ENCODE measurements at regions not wholly inside any gene's neighbourhood (a gene's known extent, or its start where the extent isn't known, plus 50 kb on each side); places are given as distances from the start of the nearest gene placed in this dataset.

GRCh38 chr18:40937386-40937785 is 1017.6 kb upstream of the PIK3C3 start:
- H3K27me3 ChIP-seq (ENCODE audit: control insufficient read depth in 2 of 2, insufficient read depth in 2 of 2, low read length in 2 of 2) = no peaks in the 10 kb centered on the region
- H3K79me2 ChIP-seq (ENCODE audit: control insufficient read depth, insufficient read depth, low read length) = no peaks in the 10 kb centered on the region
- no peaks in the 10 kb centered on the region for H3K9me1 ChIP-seq (replicated peaks; ENCODE audit: control insufficient read depth, extremely low read depth, insufficient read depth, low read length)
- POLR2A ChIA-PET = no interaction called here
- H3K9me3 ChIP-seq (replicated peaks; ENCODE audit: control insufficient read depth, insufficient read depth, low read length) = no peaks in the 10 kb centered on the region
- no peaks in the 10 kb centered on the region for H3K4me1 ChIP-seq (ENCODE audit: control insufficient read depth, extremely low read depth, insufficient read depth, low read length)
- no peak overlapping the region for H3K4me2 ChIP-seq (ENCODE audit: insufficient read depth, low read length)
- H2AFZ ChIP-seq (ENCODE audit: low read depth, low read length) = no peak overlapping the region
- dilution Hi-C loops (cut with MboI; ENCODE audit: extremely low pct_ligation_motif_present, low sequenced_read_pairs) = no loop called here
- intact Hi-C loops (cut with micrococcal nuclease) = loop anchor here (5.0 to 10.0 kb wide), 2 partner anchors 455 to 977 kb away; no protein-coding TSS in a partner anchor
- no peaks in the 10 kb centered on the region for H3K36me3 ChIP-seq (ENCODE audit: control insufficient read depth in 2 of 2, extremely low read depth in 1 of 2, insufficient read depth in 2 of 2, low read length in 2 of 2)
- BruUV-seq (replicated peaks) = no TSS peak
- FAIRE-seq (no peak), DNase-seq (ENCODE audit: low read depth, low spot score) (no peak)
- H3K27ac ChIP-seq (ENCODE audit: insufficient read depth, low read depth, low read length) = no peak overlapping the region
- TF ChIP-seq FOS (IDR thresholded peaks at IDR 0.05; ENCODE audit: borderline replicate concordance, insufficient read depth, low read length) (peak; percentile 22), POLR2AphosphoS5 (IDR thresholded peaks at IDR 0.05; ENCODE audit: insufficient read depth, low read depth, low read length) (no peak)
- CTCF ChIA-PET = no interaction called here
- no peaks in the 10 kb centered on the region for H4K20me1 ChIP-seq (replicated peaks; ENCODE audit: control insufficient read depth, extremely low read depth, insufficient read depth, low read length)
- no peak overlapping the region for H3K4me3 ChIP-seq (replicated peaks in 1 of 3; ENCODE audit: insufficient read depth in 1 of 3, low read depth in 1 of 3, low read length in 3 of 3)
- no peak overlapping the region for H3K9ac ChIP-seq (replicated peaks; ENCODE audit: extremely low read depth, insufficient read depth, low read length)

DNA sequence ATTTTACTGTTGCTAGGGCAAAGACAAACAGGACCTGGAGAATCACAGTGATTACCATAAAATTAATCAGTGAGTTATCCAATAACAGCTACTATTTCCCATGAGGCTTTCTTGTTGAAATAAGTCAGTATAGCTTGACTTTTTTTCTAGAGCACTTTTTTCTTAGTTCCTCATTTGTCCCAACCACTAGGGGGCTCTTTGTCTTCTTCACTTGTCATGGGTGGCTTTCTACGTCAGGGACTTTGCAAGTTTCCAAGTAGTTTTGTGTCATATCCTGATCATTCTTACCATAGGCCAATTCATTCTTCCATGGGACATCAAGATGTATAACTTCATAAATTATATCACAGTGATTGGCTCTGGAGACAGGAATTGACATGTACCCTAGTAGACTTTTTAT is 1019.6 kb upstream of the PIK3C3 start:
- Histone ChIP-seq H3K9me3 (replicated peaks; ENCODE audit: control insufficient read depth, insufficient read depth, low read length) (no peaks in the 10 kb centered on the region), H3K27ac (ENCODE audit: insufficient read depth, low read depth, low read length) (no peak overlapping the region), H2AFZ (ENCODE audit: low read depth, low read length) (no peak overlapping the region), H3K36me3 (ENCODE audit: control insufficient read depth in 2 of 2, extremely low read depth in 1 of 2, insufficient read depth in 2 of 2, low read length in 2 of 2) (no peaks in the 10 kb centered on the region), H3K9ac (replicated peaks; ENCODE audit: extremely low read depth, insufficient read depth, low read length) (no peak overlapping the region), H3K4me2 (ENCODE audit: insufficient read depth, low read length) (no peak overlapping the region), H3K4me1 (ENCODE audit: control insufficient read depth, extremely low read depth, insufficient read depth, low read length) (no peaks in the 10 kb centered on the region), H3K4me3 (replicated peaks in 1 of 3; ENCODE audit: insufficient read depth in 1 of 3, low read depth in 1 of 3, low read length in 3 of 3) (no peak overlapping the region), H3K9me1 (replicated peaks; ENCODE audit: control insufficient read depth, extremely low read depth, insufficient read depth, low read length) (no peaks in the 10 kb centered on the region), H4K20me1 (replicated peaks; ENCODE audit: control insufficient read depth, extremely low read depth, insufficient read depth, low read length) (no peaks in the 10 kb centered on the region), H3K79me2 (ENCODE audit: control insufficient read depth, insufficient read depth, low read length) (no peaks in the 10 kb centered on the region), H3K27me3 (ENCODE audit: control insufficient read depth in 2 of 2, insufficient read depth in 2 of 2, low read length in 2 of 2) (no peaks in the 10 kb centered on the region)
- dilution Hi-C loops (cut with MboI; ENCODE audit: extremely low pct_ligation_motif_present, low sequenced_read_pairs) = no loop called here
- FAIRE-seq (no peak), DNase-seq (ENCODE audit: low read depth, low spot score) (peak; percentile 42)
- ChIA-PET CTCF (interaction anchor here (0.6 to 2.3 kb wide), 24 partner anchors 9 to 809 kb away, joined by 3 to 20 read pairs (median 4); no protein-coding TSS in a partner anchor), POLR2A (no interaction called here)
- intact Hi-C loops (cut with micrococcal nuclease) = loop anchor here (2.0 to 10.0 kb wide), 3 partner anchors 457 to 979 kb away; no protein-coding TSS in a partner anchor
- TF ChIP-seq, protein P1, sequence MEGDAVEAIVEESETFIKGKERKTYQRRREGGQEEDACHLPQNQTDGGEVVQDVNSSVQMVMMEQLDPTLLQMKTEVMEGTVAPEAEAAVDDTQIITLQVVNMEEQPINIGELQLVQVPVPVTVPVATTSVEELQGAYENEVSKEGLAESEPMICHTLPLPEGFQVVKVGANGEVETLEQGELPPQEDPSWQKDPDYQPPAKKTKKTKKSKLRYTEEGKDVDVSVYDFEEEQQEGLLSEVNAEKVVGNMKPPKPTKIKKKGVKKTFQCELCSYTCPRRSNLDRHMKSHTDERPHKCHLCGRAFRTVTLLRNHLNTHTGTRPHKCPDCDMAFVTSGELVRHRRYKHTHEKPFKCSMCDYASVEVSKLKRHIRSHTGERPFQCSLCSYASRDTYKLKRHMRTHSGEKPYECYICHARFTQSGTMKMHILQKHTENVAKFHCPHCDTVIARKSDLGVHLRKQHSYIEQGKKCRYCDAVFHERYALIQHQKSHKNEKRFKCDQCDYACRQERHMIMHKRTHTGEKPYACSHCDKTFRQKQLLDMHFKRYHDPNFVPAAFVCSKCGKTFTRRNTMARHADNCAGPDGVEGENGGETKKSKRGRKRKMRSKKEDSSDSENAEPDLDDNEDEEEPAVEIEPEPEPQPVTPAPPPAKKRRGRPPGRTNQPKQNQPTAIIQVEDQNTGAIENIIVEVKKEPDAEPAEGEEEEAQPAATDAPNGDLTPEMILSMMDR (IDR thresholded peaks at IDR 0.05; ENCODE audit: extremely low read depth in 1 of 2, insufficient read depth in 1 of 2, low read depth in 1 of 2, low read length in 2 of 2) = peak; percentile 14 to 37
- no peak for TF ChIP-seq POLR2A (IDR thresholded peaks at IDR 0.05; ENCODE audit: low read depth, low read length)
- BruUV-seq (replicated peaks) = no TSS peak

Data from endothelial cell of umbilical vein (primary cell).